ENCODE measurements at regions not wholly inside any gene's neighbourhood (a gene's known extent, or its start where the extent isn't known, plus 50 kb on each side); places are given as distances from the start of the nearest gene placed in this dataset.

GRCh38 chr13:65966991-65967451 is 1263.1 kb downstream of the PCDH9 start:
- DNase-seq (ENCODE audit: low spot score), result no peak

DNA sequence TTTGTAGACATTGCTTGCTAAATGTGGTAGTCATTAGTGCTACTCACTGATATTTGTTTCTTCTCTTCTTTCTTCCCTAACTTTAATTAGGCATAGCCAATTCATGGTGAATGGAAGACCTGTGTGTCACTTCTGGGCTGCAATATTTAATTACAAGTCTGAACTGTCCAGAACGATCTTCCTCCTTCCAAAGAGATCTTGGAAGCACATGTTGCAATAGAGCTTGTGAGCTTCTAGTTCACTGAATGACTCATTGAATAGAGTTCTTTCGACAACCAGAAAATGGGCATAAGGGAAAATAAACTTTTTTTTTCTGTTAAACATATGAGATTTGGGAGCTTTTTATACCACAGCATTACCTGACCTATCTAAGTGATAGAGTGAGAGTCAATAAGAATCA is 1264.6 kb downstream of the PCDH9 start:
- no peak for TF ChIP-seq CTCF (IDR thresholded peaks at IDR 0.05; ENCODE audit: extremely low read depth, missing control alignments)
- DNase-seq (ENCODE audit: low spot score), result no peak

More at GRCh38 chr13:65966991-65967451, 1263.1 kb downstream of the PCDH9 start:
- no peak for TF ChIP-seq CTCF (IDR thresholded peaks at IDR 0.05; ENCODE audit: extremely low read depth, missing control alignments)

DNA sequence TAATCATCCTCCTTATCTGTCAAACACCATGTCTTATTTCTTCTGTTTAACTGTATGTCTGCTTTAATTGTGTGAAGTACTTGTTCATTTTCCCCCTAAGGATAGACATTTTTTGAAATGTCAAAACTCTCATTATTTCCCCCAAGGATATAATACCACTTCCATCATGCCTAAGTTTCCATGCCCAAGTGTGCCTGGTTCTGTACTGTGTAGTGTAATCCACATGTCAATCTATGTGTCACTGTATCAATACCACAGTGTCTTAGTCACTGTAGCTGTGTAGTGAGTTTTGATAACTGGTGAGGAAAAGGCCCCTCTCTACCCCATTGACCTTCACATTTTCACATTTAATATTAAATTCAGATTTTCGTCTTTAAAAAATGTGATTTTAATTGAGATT is 1265.5 kb downstream of the PCDH9 start:
- TF ChIP-seq CTCF (IDR thresholded peaks at IDR 0.05; ENCODE audit: extremely low read depth, missing control alignments), result no peak
- no peak for DNase-seq (ENCODE audit: low spot score)

GRCh38 chr13:65959305-65959704 is 1270.8 kb downstream of the PCDH9 start:
- no peak for TF ChIP-seq CTCF (IDR thresholded peaks at IDR 0.05; ENCODE audit: extremely low read depth, missing control alignments)
- no peak for DNase-seq (ENCODE audit: low spot score)

- DNase-seq (ENCODE audit: low spot score), result no peak
- no peak for TF ChIP-seq CTCF (IDR thresholded peaks at IDR 0.05; ENCODE audit: extremely low read depth, missing control alignments)
These were observed 1283.7 kb downstream of the PCDH9 start for GRCh38 chr13:65946387-65946786.

- DNase-seq (ENCODE audit: low spot score), result no peak
- TF ChIP-seq CTCF (IDR thresholded peaks at IDR 0.05; ENCODE audit: extremely low read depth, missing control alignments), result no peak
These were observed 1286.4 kb downstream of the PCDH9 start for GRCh38 chr13:65943708-65944107.

DNA sequence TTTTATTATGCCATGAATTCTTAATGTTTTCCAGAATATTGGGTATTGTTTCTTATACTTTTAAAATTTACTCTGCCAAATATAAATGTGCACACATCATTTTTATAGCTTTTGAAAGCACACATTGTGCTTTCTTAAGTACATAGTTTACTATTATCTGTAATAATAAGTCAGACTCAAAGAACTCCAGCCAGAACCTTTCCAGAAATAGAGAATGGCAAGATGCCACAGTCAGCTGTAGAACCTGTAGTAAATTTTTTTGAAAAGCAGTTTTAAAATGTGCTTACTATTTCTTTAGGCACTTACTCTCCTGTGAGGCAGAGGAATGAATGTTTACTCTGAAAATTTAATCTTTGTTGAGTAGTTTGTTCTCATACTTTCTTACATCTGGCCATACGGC is 1287.1 kb downstream of the PCDH9 start:
- no peak for DNase-seq (ENCODE audit: low spot score)
- TF ChIP-seq CTCF (IDR thresholded peaks at IDR 0.05; ENCODE audit: extremely low read depth, missing control alignments), result no peak
